ENCODE measurements at regions not wholly inside any gene's neighbourhood (a gene's known extent, or its start where the extent isn't known, plus 50 kb on each side); places are given as distances from the start of the nearest gene placed in this dataset.
"Not testable (repeated sequence)": the region's sequence is repeated elsewhere in the genome, so short reads cannot be mapped to it uniquely, and the experiment has no call there.

GRCh38 chr15:70378126-70379031 lies 280.7 kb upstream of the TLE3 start:
- DNase-seq (ENCODE audit: low read depth in 2 of 2, low spot score in 1 of 2): no peak

- DNase-seq (ENCODE audit: low read depth in 2 of 2, low spot score in 1 of 2): no peak
Measured at GRCh38 chr15:70376929-70377691, 279.4 kb upstream of the TLE3 start.

- no peak for DNase-seq (ENCODE audit: low read depth in 2 of 2, low spot score in 1 of 2)
Measured at GRCh38 chr15:70376031-70376928, 278.6 kb upstream of the TLE3 start.

- no peak for DNase-seq (ENCODE audit: low read depth in 2 of 2, low spot score in 1 of 2)
Measured at GRCh38 chr15:70375586-70375985, 277.9 kb upstream of the TLE3 start.

- no peak for DNase-seq (ENCODE audit: low read depth in 2 of 2, low spot score in 1 of 2)
Measured at GRCh38 chr15:70375006-70375431, 277.3 kb upstream of the TLE3 start.

- no peak for DNase-seq (ENCODE audit: low read depth in 2 of 2, low spot score in 1 of 2)
Measured at GRCh38 chr15:70374096-70374495, 276.4 kb upstream of the TLE3 start.

GRCh38 chr15:70373439-70373838 lies 275.7 kb upstream of the TLE3 start:
- not testable (repeated sequence) for DNase-seq (ENCODE audit: low read depth in 2 of 2, low spot score in 1 of 2)

GRCh38 chr15:70367913-70368705 lies 270.4 kb upstream of the TLE3 start:
- DNase-seq (ENCODE audit: low read depth in 2 of 2, low spot score in 1 of 2): not testable (repeated sequence)

- DNase-seq (ENCODE audit: low read depth in 2 of 2, low spot score in 1 of 2): not testable (repeated sequence)
Measured at GRCh38 chr15:70364023-70364422, 266.3 kb upstream of the TLE3 start.

GRCh38 chr15:70362886-70363285 lies 265.2 kb upstream of the TLE3 start:
- no peak for DNase-seq (ENCODE audit: low read depth in 2 of 2, low spot score in 1 of 2)

- DNase-seq (ENCODE audit: low read depth in 2 of 2, low spot score in 1 of 2): no peak
Measured at GRCh38 chr15:70362350-70362749, 264.6 kb upstream of the TLE3 start.

- DNase-seq (ENCODE audit: low read depth in 2 of 2, low spot score in 1 of 2): no peak
Measured at GRCh38 chr15:70361891-70362290, 264.2 kb upstream of the TLE3 start.

GRCh38 chr15:70361106-70361505 lies 263.4 kb upstream of the TLE3 start:
- no peak for DNase-seq (ENCODE audit: low read depth in 2 of 2, low spot score in 1 of 2)

- no peak for DNase-seq (ENCODE audit: low read depth in 2 of 2, low spot score in 1 of 2)
Measured at GRCh38 chr15:70358871-70359647, 261.3 kb upstream of the TLE3 start.

- no peak for DNase-seq (ENCODE audit: low read depth in 2 of 2, low spot score in 1 of 2)
Measured at GRCh38 chr15:70358011-70358819, 260.5 kb upstream of the TLE3 start.

GRCh38 chr15:70357453-70357852 lies 259.7 kb upstream of the TLE3 start:
- no peak for DNase-seq (ENCODE audit: low read depth in 2 of 2, low spot score in 1 of 2)

- DNase-seq (ENCODE audit: low read depth in 2 of 2, low spot score in 1 of 2): no peak
Measured at GRCh38 chr15:70356919-70357318, 259.2 kb upstream of the TLE3 start.

GRCh38 chr15:70356062-70356860 lies 258.5 kb upstream of the TLE3 start:
- DNase-seq (ENCODE audit: low read depth in 2 of 2, low spot score in 1 of 2): no peak

All from stimulated activated CD8-positive, alpha-beta memory T cell treated with anti-CD3 and anti-CD28 coated beads, Interleukin-4, amount 100 ng/mL, for 1 hour (primary cell).